ENCODE measurements at regions not wholly inside any gene's neighbourhood (a gene's known extent, or its start where the extent isn't known, plus 50 kb on each side); places are given as distances from the start of the nearest gene placed in this dataset.

GRCh38 chr1:217332431-217333065 is 298.3 kb downstream of the GPATCH2 start:
- TF ChIP-seq CTCF (IDR thresholded peaks at IDR 0.05): no peak
- no peak for TF ChIP-seq POLR2AphosphoS5 (IDR thresholded peaks at IDR 0.05)

Measured in prostate gland (tissue), 2 donors.